Right atrium auricular region (tissue), 2 donors: ENCODE measurements at regions not wholly inside any gene's neighbourhood (a gene's known extent, or its start where the extent isn't known, plus 50 kb on each side); places are given as distances from the start of the nearest gene placed in this dataset.

Experiments used
- DNase-seq: peaks from one replicate; pipeline ENCODE4 v3.0.0-alpha.2; 2019; ENCODE audit warnings: low spot score
- H3K27ac ChIP-seq, 2 donors: fragments of 200-600 bp; sonication (generic); 1 replicate in 1 of 2; 2 replicates in 1 of 2; pipeline ENCODE4 v1.5.1; 2016 to 2019
- H3K27me3 ChIP-seq, 2 donors: fragments of 200-600 bp; sonication (generic); one replicate each; pipeline versions ENCODE4 v1.5.1 to v1.6.0; 2017 to 2019
- H3K36me3 ChIP-seq: fragments of 200-600 bp; sonication (generic); one replicate; pipeline ENCODE4 v1.5.1; 2016
- H3K4me1 ChIP-seq, 2 donors: fragments of 200-600 bp; sonication (generic); one replicate each; pipeline versions ENCODE4 v1.5.1 to v1.6.0; 2017 to 2019
- H3K4me3 ChIP-seq, 2 donors: fragments of 200-600 bp; sonication (generic); 1 replicate in 1 of 2; 2 replicates in 1 of 2; pipeline ENCODE4 v1.5.1; 2017 to 2019; ENCODE audit warnings: mild to moderate bottlenecking in 1 of 2, moderate library complexity in 1 of 2
- H3K9me3 ChIP-seq, 2 donors: fragments of 200-600 bp; sonication (generic); one replicate each; pipeline ENCODE4 v1.5.1; 2019
- CTCF ChIP-seq, 2 donors: fragments of 200-600 bp; sonication (generic); IDR thresholded peaks; one replicate each; pipeline ENCODE4 v1.5.1; 2019; ENCODE audit warnings: antibody characterized with exemption in 2 of 2

DNA sequence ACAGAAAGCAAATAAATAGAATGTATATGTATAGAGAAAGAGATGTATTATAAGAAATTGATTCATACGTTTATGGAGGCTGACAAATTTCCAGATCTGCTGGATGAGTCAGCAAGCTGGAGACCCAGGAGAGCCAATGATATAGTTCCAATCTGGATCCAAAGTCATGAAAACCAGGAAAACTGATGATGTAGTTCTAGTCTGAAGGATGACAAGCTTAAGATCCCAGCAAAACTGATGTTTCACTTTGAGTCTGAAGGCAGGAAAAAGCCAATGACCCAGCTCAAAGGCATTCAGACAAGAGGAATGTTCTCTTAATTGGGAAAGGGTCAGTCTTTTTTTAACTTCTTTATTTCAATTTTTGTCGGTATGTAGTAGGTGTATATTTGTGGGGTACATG lies 102.6 kb downstream of the LHFPL1 start:
- no peak for TF ChIP-seq CTCF (IDR thresholded peaks at IDR 0.05)
- no peak overlapping the region for H3K4me3 ChIP-seq
- H3K27ac ChIP-seq = no peak overlapping the region
- no peaks in the 10 kb centered on the region for H3K36me3 ChIP-seq
- H3K4me1 ChIP-seq = no peaks in the 10 kb centered on the region
- H3K27me3 ChIP-seq = no peaks in the 10 kb centered on the region
- no peak for DNase-seq
- H3K9me3 ChIP-seq = no peaks in the 10 kb centered on the region

- Histone ChIP-seq H3K4me1 (no peaks in the 10 kb centered on the region), H3K9me3 (no peaks in the 10 kb centered on the region), H3K4me3 (no peak overlapping the region), H3K27ac (no peak overlapping the region), H3K36me3 (no peaks in the 10 kb centered on the region), H3K27me3 (no peaks in the 10 kb centered on the region)
- no peak for TF ChIP-seq CTCF (IDR thresholded peaks at IDR 0.05)
- DNase-seq = no peak
Measured at GRCh38 chrX:112571388-112571787, 108.3 kb downstream of the LHFPL1 start.

DNA sequence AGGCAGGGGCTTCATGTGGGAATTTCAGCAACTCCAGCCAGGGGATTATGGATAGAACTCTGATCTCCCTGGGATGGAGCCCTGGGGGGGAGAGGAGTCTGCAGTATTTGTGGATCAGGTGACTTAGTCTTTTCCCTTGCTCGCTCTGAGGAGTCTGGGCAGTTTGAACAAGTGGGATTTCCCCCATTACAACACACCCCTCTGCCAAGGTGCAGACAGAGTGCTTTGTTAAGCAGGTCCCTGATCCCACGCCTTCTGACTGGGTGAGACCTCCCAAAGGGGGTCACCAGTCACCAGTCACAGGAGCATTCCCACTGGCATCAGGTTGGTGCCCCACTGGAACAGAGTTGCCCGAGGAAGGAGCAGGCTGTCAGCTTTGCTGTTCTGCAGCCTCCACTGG lies 123.9 kb downstream of the LHFPL1 start:
- no peak for DNase-seq
- Histone ChIP-seq H3K4me3 (no peak overlapping the region), H3K4me1 (no peaks in the 10 kb centered on the region), H3K27me3 (no peaks in the 10 kb centered on the region), H3K27ac (no peak overlapping the region), H3K36me3 (no peaks in the 10 kb centered on the region), H3K9me3 (no peaks in the 10 kb centered on the region)
- no peak for TF ChIP-seq CTCF (IDR thresholded peaks at IDR 0.05)

- DNase-seq = no peak
- no peaks in the 10 kb centered on the region for H3K9me3 ChIP-seq
- TF ChIP-seq CTCF (IDR thresholded peaks at IDR 0.05) = no peak
- H3K36me3 ChIP-seq = no peaks in the 10 kb centered on the region
- H3K4me1 ChIP-seq = no peaks in the 10 kb centered on the region
- no peak overlapping the region for H3K27ac ChIP-seq
- no peaks in the 10 kb centered on the region for H3K27me3 ChIP-seq
- H3K4me3 ChIP-seq = no peak overlapping the region
Measured at GRCh38 chrX:112545051-112545450, 134.7 kb downstream of the LHFPL1 start.

GRCh38 chrX:112536544-112536943 lies 143.2 kb downstream of the LHFPL1 start:
- no peaks in the 10 kb centered on the region for H3K36me3 ChIP-seq
- no peaks in the 10 kb centered on the region for H3K9me3 ChIP-seq
- H3K4me3 ChIP-seq = no peak overlapping the region
- no peaks in the 10 kb centered on the region for H3K4me1 ChIP-seq
- no peak for DNase-seq
- TF ChIP-seq CTCF (IDR thresholded peaks at IDR 0.05) = no peak
- no peaks in the 10 kb centered on the region for H3K27me3 ChIP-seq
- no peak overlapping the region for H3K27ac ChIP-seq

- TF ChIP-seq CTCF (IDR thresholded peaks at IDR 0.05) = no peak
- Histone ChIP-seq H3K4me1 (no peaks in the 10 kb centered on the region), H3K36me3 (no peaks in the 10 kb centered on the region), H3K9me3 (peaks cover 0 to 14% of the 10 kb centered on the region in 2 donors), H3K27me3 (no peaks in the 10 kb centered on the region), H3K4me3 (no peak overlapping the region), H3K27ac (no peak overlapping the region)
- DNase-seq = no peak
Measured at GRCh38 chrX:112527903-112528302, 151.8 kb downstream of the LHFPL1 start.
